ENCODE measurements at regions not wholly inside any gene's neighbourhood (a gene's known extent, or its start where the extent isn't known, plus 50 kb on each side); places are given as distances from the start of the nearest gene placed in this dataset.

- TF ChIP-seq SP1 (CRISPR knock-in tag; conservative IDR thresholded peaks at IDR 0.05) (no peak), TCF7 (CRISPR knock-in tag; IDR thresholded peaks at IDR 0.05; ENCODE audit: low read depth) (no peak), CTCF (IDR thresholded peaks at IDR 0.05) (no peak), CREB1 (CRISPR knock-in tag; IDR thresholded peaks at IDR 0.05) (no peak), JUN (CRISPR knock-in tag; IDR thresholded peaks at IDR 0.05) (no peak), ESRRA (CRISPR knock-in tag; IDR thresholded peaks at IDR 0.05; ENCODE audit: borderline replicate concordance) (no peak), MAX (CRISPR knock-in tag; IDR thresholded peaks at IDR 0.05) (no peak), ZNF232 (CRISPR knock-in tag; IDR thresholded peaks at IDR 0.05) (no peak)
These were observed 2523.2 kb upstream of the PCDH20 start for GRCh38 chr13:63938851-63939250.
